Mesodermal cell (in vitro differentiated cells): ENCODE measurements at regions not wholly inside any gene's neighbourhood (a gene's known extent, or its start where the extent isn't known, plus 50 kb on each side); places are given as distances from the start of the nearest gene placed in this dataset.
"Not testable (repeated sequence)": the region's sequence is repeated elsewhere in the genome, so short reads cannot be mapped to it uniquely, and the experiment has no call there.

Source experiments
- H3K27ac ChIP-seq: 2 replicates; pipeline ENCODE4 v1.7.0; 2013; ENCODE audit warnings: mild to moderate bottlenecking, low read depth, low read length, moderate library complexity; ENCODE audit not compliant: severe bottlenecking
- H3K36me3 ChIP-seq: 2 replicates; pipeline ENCODE4 v1.7.1; 2013; ENCODE audit warnings: mild to moderate bottlenecking, low read length, moderate library complexity; ENCODE audit not compliant: control insufficient read depth, insufficient read depth
- H3K4me1 ChIP-seq: one replicate; pipeline ENCODE4 v1.7.1; 2013; ENCODE audit warnings: mild to moderate bottlenecking, low read length; ENCODE audit not compliant: insufficient read depth, control insufficient read depth, poor library complexity, severe bottlenecking
- H3K4me3 ChIP-seq: 2 replicates; pipeline ENCODE4 v1.7.0; 2013; ENCODE audit warnings: low read length, control low read depth, mild to moderate bottlenecking; ENCODE audit not compliant: insufficient read depth, poor library complexity, severe bottlenecking; ENCODE audit errors: extremely low read depth
- H3K9me3 ChIP-seq: 2 replicates; pipeline ENCODE4 v1.7.1; 2013; ENCODE audit warnings: mild to moderate bottlenecking, low read length, moderate library complexity; ENCODE audit not compliant: control insufficient read depth
- WGBS, 2 experiments: methylation state at CpG; one replicate each; pipeline ENCODE4 v1.1.5; 2013; ENCODE audit warnings: missing lambda C conversion rate in 2 of 2; ENCODE audit not compliant: insufficient coverage in 2 of 2; 5-methylcytosine and 5-hydroxymethylcytosine counted together

- Histone ChIP-seq H3K4me3 (no peak overlapping the region), H3K4me1 (no peaks in the 10 kb centered on the region), H3K27ac (peak overlapping the region; percentile 58), H3K9me3 (no peaks in the 10 kb centered on the region), H3K36me3 (no peaks in the 10 kb centered on the region)
- WGBS, 2 experiments = 72 to 75% methylated on average over 2 to 4 of the region's 5 CpGs
Observed at GRCh38 chr2:125983364-125983763, 672.6 kb upstream of the GYPC start.

DNA sequence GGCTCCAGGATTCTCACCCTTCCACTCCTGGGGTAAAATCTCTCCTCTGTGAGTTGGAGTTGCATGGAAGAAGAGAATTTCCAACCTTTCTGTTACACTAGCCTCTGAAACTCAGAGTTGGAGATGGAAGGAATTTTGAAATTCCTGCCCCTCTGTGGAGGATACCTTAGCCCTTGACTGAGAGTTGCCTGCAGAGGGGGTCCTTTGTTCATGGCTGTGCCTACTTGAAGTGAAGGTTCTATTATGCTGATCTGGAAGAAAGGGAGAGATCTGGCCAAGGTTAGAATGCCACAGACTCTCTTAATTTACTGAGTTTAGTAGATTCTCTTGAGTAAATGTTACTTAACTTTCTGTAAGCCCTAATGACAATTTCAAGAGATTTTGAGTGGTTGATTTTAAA is 626.6 kb upstream of the GYPC start:
- Histone ChIP-seq H3K4me1 (no peaks in the 10 kb centered on the region), H3K27ac (peak overlapping the region; percentile 39), H3K9me3 (peaks cover 7% of the 10 kb centered on the region), H3K36me3 (no peaks in the 10 kb centered on the region), H3K4me3 (no peak overlapping the region)

DNA sequence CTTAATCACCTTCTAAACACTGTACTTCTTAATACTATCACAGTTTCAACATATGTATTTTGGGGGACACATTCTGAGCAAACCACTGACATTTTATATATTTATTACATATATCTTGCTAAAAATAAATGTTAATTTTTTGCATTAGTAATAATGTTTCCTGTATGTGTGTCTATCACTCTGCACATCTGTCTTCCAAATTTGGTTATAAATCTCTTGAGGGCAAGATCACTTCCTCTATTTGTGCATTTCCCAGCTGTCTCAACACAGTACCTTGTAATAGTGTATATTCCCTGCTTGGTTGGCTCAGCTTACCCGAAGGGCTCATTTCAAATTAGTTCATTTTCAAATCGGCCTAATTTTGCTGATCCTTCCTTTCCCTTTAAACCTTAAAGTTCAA is 617.1 kb upstream of the GYPC start:
- no peak overlapping the region for H3K27ac ChIP-seq
- H3K9me3 ChIP-seq = no peaks in the 10 kb centered on the region
- H3K4me1 ChIP-seq = no peaks in the 10 kb centered on the region
- WGBS, 2 experiments = 64 to 72% methylated on average over 2 of the region's 2 CpGs
- no peaks in the 10 kb centered on the region for H3K36me3 ChIP-seq
- H3K4me3 ChIP-seq = no peak overlapping the region

- 78 to 94% methylated on average over 2 of the region's 3 CpGs for WGBS, 2 experiments
Observed at GRCh38 chr2:126041391-126042047, 614.4 kb upstream of the GYPC start.

GRCh38 chr2:126042089-126042488 is 613.9 kb upstream of the GYPC start:
- Histone ChIP-seq H3K9me3 (no peaks in the 10 kb centered on the region), H3K36me3 (no peaks in the 10 kb centered on the region), H3K27ac (no peak overlapping the region), H3K4me3 (no peak overlapping the region), H3K4me1 (no peaks in the 10 kb centered on the region)

More at GRCh38 chr2:126041391-126042047, 614.4 kb upstream of the GYPC start:
- Histone ChIP-seq H3K4me3 (no peak overlapping the region), H3K36me3 (no peaks in the 10 kb centered on the region), H3K4me1 (no peaks in the 10 kb centered on the region), H3K27ac (no peak overlapping the region), H3K9me3 (no peaks in the 10 kb centered on the region)

DNA sequence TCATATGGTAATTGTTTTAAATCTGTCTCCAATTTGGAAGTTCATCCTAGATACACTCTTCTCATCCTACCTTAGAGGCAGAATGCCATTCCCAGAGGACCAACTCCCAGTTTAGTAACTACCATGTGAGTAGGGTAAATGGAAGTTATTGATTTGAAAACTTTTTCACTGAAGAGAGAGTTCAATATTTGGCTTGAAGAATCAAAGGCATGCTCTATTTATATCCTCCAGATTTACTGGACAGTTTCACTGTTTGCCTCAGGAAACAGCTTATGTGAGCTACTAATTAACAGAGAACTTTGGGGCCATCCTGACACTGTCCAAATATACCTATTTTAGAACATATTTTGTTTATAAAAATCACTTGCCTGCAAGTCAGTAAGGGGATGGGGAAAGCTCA is 607.2 kb upstream of the GYPC start:
- Histone ChIP-seq H3K9me3 (peaks cover 11% of the 10 kb centered on the region), H3K36me3 (no peaks in the 10 kb centered on the region), H3K4me1 (no peaks in the 10 kb centered on the region), H3K4me3 (no peak overlapping the region), H3K27ac (no peak overlapping the region)

- Histone ChIP-seq H3K4me3 (no peak overlapping the region), H3K9me3 (peaks cover 16% of the 10 kb centered on the region), H3K36me3 (no peaks in the 10 kb centered on the region), H3K27ac (no peak overlapping the region), H3K4me1 (no peaks in the 10 kb centered on the region)
- 71 to 100% methylated on average over 1 of the region's 1 CpG for WGBS, 2 experiments
Observed at GRCh38 chr2:126049461-126049860, 606.5 kb upstream of the GYPC start.

- peaks cover 16% of the 10 kb centered on the region for H3K9me3 ChIP-seq
- H3K36me3 ChIP-seq = no peaks in the 10 kb centered on the region
- no peak overlapping the region for H3K27ac ChIP-seq
- 96 to 100% methylated on average over 2 to 4 of the region's 7 CpGs for WGBS, 2 experiments
- H3K4me3 ChIP-seq = no peak overlapping the region
- H3K4me1 ChIP-seq = no peaks in the 10 kb centered on the region
Observed at GRCh38 chr2:126050991-126051736, 604.8 kb upstream of the GYPC start.

- H3K4me1 ChIP-seq, H3K27ac ChIP-seq, H3K4me3 ChIP-seq, H3K36me3 ChIP-seq: not testable (repeated sequence)
- 98 to 100% methylated on average over 4 to 5 of the region's 6 CpGs for WGBS, 2 experiments
- peaks cover 16% of the 10 kb centered on the region for H3K9me3 ChIP-seq
Observed at GRCh38 chr2:126051737-126052240, 604.2 kb upstream of the GYPC start.

DNA sequence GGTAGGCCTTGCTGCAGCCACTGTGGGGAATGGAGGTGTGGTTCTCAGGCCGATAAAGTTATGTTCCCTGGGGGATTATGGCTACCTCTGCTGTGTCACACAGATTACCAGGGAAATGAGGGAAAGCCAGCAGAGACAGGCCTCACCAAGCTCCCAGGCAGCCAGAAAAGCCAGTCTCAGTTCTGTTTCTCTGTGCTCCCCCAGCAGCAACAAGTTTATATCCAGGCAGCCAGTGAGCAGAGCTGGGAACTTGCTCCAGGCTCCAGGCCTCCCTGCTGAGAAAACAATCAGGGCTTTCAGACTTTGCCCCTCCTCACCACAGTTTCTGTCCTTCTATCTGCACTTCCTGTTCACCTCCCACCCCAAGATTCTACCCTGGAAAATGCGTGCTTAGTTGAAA is 596.6 kb upstream of the GYPC start:
- H3K4me1 ChIP-seq = no peaks in the 10 kb centered on the region
- no peaks in the 10 kb centered on the region for H3K36me3 ChIP-seq
- H3K27ac ChIP-seq = peak overlapping the region; percentile 71
- WGBS, 2 experiments = 33 to 53% methylated on average over 1 to 2 of the region's 2 CpGs
- no peak overlapping the region for H3K4me3 ChIP-seq
- H3K9me3 ChIP-seq = peaks cover 10% of the 10 kb centered on the region
